H1 (cell line): ENCODE measurements at regions not wholly inside any gene's neighbourhood (a gene's known extent, or its start where the extent isn't known, plus 50 kb on each side); places are given as distances from the start of the nearest gene placed in this dataset.

ENCODE experiments used
- CTCF ChIA-PET: fragments of 300-600 bp; sonication (Branson Sonifier 250); formaldehyde crosslinking; loops from one replicate; lab custom pipeline; 2021; ENCODE audit not compliant: partially characterized antibody; lab: Charles Lee
- POLR2A ChIA-PET: fragments of 300-600 bp; sonication (Branson Sonifier 250); formaldehyde crosslinking; loops from one replicate; lab custom pipeline; 2021; ENCODE audit warnings: inconsistent platforms; ENCODE audit not compliant: partially characterized antibody; lab: Charles Lee
- DNase-seq, 2 experiments: peaks; one replicate each; pipeline versions ENCODE4 v3.0.0 to v3.0.0-alpha.2; 2010 to 2022; ENCODE audit warnings: low spot score in 2 of 2, low read depth in 1 of 2, mixed read lengths in 1 of 2
- FAIRE-seq: peaks from 2 replicates; lab custom pipeline; 2011; peaks lifted over from hg19 to GRCh38; lab: Jason Lieb, UNC
- H2AFZ ChIP-seq: 2 replicates; pipeline ENCODE4 v1.8.1; 2012; ENCODE audit warnings: low read length, inconsistent platforms
- H2AK5ac ChIP-seq: 2 replicates; pipeline ENCODE4 v1.6.1; 2013; ENCODE audit warnings: low read depth, low read length
- H2BK120ac ChIP-seq: replicated peaks from 2 replicates; pipeline ENCODE3; 2013; ENCODE audit warnings: low read depth, low read length, inconsistent platforms
- H2BK12ac ChIP-seq: 2 replicates; pipeline ENCODE4 v1.6.1; 2013; ENCODE audit warnings: low read depth, low read length
- H2BK15ac ChIP-seq: 2 replicates; pipeline ENCODE4 v1.6.1; 2013; ENCODE audit warnings: low read length
- H2BK20ac ChIP-seq: 2 replicates; pipeline ENCODE4 v1.6.1; 2013; ENCODE audit warnings: low read length
- H2BK5ac ChIP-seq: 2 replicates; pipeline ENCODE4 v1.6.1; 2013; ENCODE audit warnings: low read depth, low read length
- H3K14ac ChIP-seq: 2 replicates; pipeline ENCODE4 v1.6.1; 2013; ENCODE audit warnings: inconsistent platforms; ENCODE audit not compliant: insufficient read length
- H3K18ac ChIP-seq: 2 replicates; pipeline ENCODE4 v1.6.1; 2013; ENCODE audit warnings: low read length; ENCODE audit errors: extremely low read depth
- H3K23ac ChIP-seq: 2 replicates; pipeline ENCODE4 v1.6.1; 2013; ENCODE audit warnings: inconsistent platforms; ENCODE audit not compliant: insufficient read length
- H3K23me2 ChIP-seq: 2 replicates; pipeline ENCODE4 v1.6.1; 2013; ENCODE audit warnings: low read depth, low read length
- H3K27ac ChIP-seq: 2 replicates; pipeline ENCODE4 v1.6.1; 2011; ENCODE audit warnings: low read depth, low read length, inconsistent platforms
- H3K27me3 ChIP-seq, 4 experiments: replicated peaks in 1 of 4; 1 replicate in 1 of 4; 2 replicates in 3 of 4; pipeline versions ENCODE4 v1.6.1 to v1.8.1; 2011 to 2013; ENCODE audit warnings: low read length in 3 of 4, mild to moderate bottlenecking in 3 of 4, inconsistent platforms in 2 of 4, mixed read lengths in 2 of 4, moderate library complexity in 1 of 4; ENCODE audit not compliant: control insufficient read depth in 3 of 4, insufficient read depth in 3 of 4; ENCODE audit errors: extremely low read depth in 1 of 4
- H3K36me3 ChIP-seq, 4 experiments: 2 replicates each; pipeline versions ENCODE4 v1.6.1 to v1.8.1; 2011 to 2013; ENCODE audit warnings: mild to moderate bottlenecking in 4 of 4, low read length in 3 of 4, moderate library complexity in 2 of 4, control low read depth in 1 of 4, inconsistent platforms in 1 of 4; ENCODE audit not compliant: insufficient read depth in 4 of 4, control insufficient read depth in 2 of 4
- H3K4ac ChIP-seq: replicated peaks from 2 replicates; pipeline ENCODE3; 2013; ENCODE audit warnings: low read length, low read depth, mixed read lengths, inconsistent platforms; ENCODE audit not compliant: insufficient read length
- H3K4me1 ChIP-seq, 4 experiments: replicated peaks in 1 of 4; 1 replicate in 1 of 4; 2 replicates in 3 of 4; pipeline versions ENCODE4 v1.6.1 to v1.8.1; 2011 to 2013; ENCODE audit warnings: low read length in 3 of 4, inconsistent platforms in 2 of 4, mixed read lengths in 1 of 4; ENCODE audit not compliant: insufficient read depth in 4 of 4, control insufficient read depth in 3 of 4
- H3K4me2 ChIP-seq, 2 experiments: 2 replicates each; pipeline versions ENCODE4 v1.6.1 to v1.8.1; 2011 to 2013; ENCODE audit warnings: low read depth in 2 of 2, low read length in 2 of 2, control low read depth in 1 of 2, inconsistent platforms in 1 of 2, mild to moderate bottlenecking in 1 of 2; ENCODE audit not compliant: insufficient read depth in 1 of 2
- H3K4me3 ChIP-seq, 4 experiments: fragments of 200-600, 300-600 bp in 1 of 4; sonication (generic), shearing (Covaris generic), sonication (Bioruptor Twin) in 1 of 4; 2 replicates each; pipeline versions ENCODE4 v1.5.1 to v1.8.1; 2011 to 2016; ENCODE audit warnings: low read length in 4 of 4, low read depth in 3 of 4, control low read depth in 2 of 4, inconsistent platforms in 2 of 4, mild to moderate bottlenecking in 2 of 4, mixed read lengths in 1 of 4, moderate library complexity in 1 of 4; ENCODE audit not compliant: insufficient read depth in 2 of 4; ENCODE audit errors: extremely low read depth in 1 of 4
- H3K56ac ChIP-seq: replicated peaks from 2 replicates; pipeline ENCODE3; 2013; ENCODE audit warnings: low read depth, mild to moderate bottlenecking, mixed read lengths, low read length, inconsistent platforms; ENCODE audit not compliant: insufficient read length
- H3K79me1 ChIP-seq: 2 replicates; pipeline ENCODE4 v1.6.1; 2013; ENCODE audit warnings: low read depth, low read length, control low read depth
- H3K79me2 ChIP-seq, 2 experiments: 2 replicates each; pipeline versions ENCODE4 v1.6.1 to v1.8.1; 2012 to 2013; ENCODE audit warnings: low read length in 2 of 2, mild to moderate bottlenecking in 2 of 2, inconsistent platforms in 1 of 2; ENCODE audit not compliant: insufficient read depth in 2 of 2, control insufficient read depth in 1 of 2
- H3K9ac ChIP-seq, 4 experiments: replicated peaks in 1 of 4; 1 replicate in 1 of 4; 2 replicates in 3 of 4; pipeline versions ENCODE4 v1.6.1 to v1.8.1; 2011 to 2013; ENCODE audit warnings: low read depth in 3 of 4, low read length in 3 of 4, control low read depth in 2 of 4, mild to moderate bottlenecking in 2 of 4, moderate library complexity in 2 of 4, inconsistent platforms in 1 of 4; ENCODE audit errors: extremely low read depth in 1 of 4
- H3K9me3 ChIP-seq, 2 experiments: 2 replicates each; pipeline versions ENCODE4 v1.6.1 to v1.8.1; 2012 to 2013; ENCODE audit warnings: mild to moderate bottlenecking in 2 of 2, moderate library complexity in 2 of 2, control low read depth in 1 of 2, inconsistent platforms in 1 of 2, low read depth in 1 of 2, low read length in 1 of 2, mixed read lengths in 1 of 2; ENCODE audit not compliant: insufficient read depth in 2 of 2
- H4K20me1 ChIP-seq, 2 experiments: replicated peaks in 1 of 2; 2 replicates each; pipeline versions ENCODE3 to v1.8.1; 2011 to 2013; ENCODE audit warnings: inconsistent platforms in 2 of 2, low read length in 2 of 2, mild to moderate bottlenecking in 1 of 2; ENCODE audit not compliant: insufficient read depth in 2 of 2, control insufficient read depth in 1 of 2
- H4K5ac ChIP-seq: 2 replicates; pipeline ENCODE4 v1.6.1; 2013; ENCODE audit warnings: low read length, low read depth, mixed read lengths, inconsistent platforms; ENCODE audit not compliant: insufficient read length
- H4K8ac ChIP-seq: 2 replicates; pipeline ENCODE4 v1.8.0; 2013; ENCODE audit warnings: mild to moderate bottlenecking, moderate library complexity, low read length, inconsistent platforms; ENCODE audit not compliant: insufficient read depth; ENCODE audit errors: extremely low read depth
- H4K91ac ChIP-seq: replicated peaks from 2 replicates; pipeline ENCODE3; 2013; ENCODE audit warnings: low read length, mixed read lengths, inconsistent platforms; ENCODE audit not compliant: insufficient read length
- ASH2L ChIP-seq: fragments of 200-600, 300-600 bp; sonication (generic); IDR thresholded peaks from one replicate; pipeline ENCODE4 v1.7.1; 2017; ENCODE audit warnings: low read length
- CBX5 ChIP-seq: fragments of 300-800, 300-1000 bp; sonication (generic); IDR thresholded peaks from 2 replicates; pipeline ENCODE4 v1.7.1; 2016; ENCODE audit warnings: antibody characterized with exemption, low read length, low read depth
- CTBP2 ChIP-seq: IDR thresholded peaks from 2 replicates; pipeline ENCODE4 v1.7.0; 2011; ENCODE audit warnings: borderline replicate concordance, mild to moderate bottlenecking, moderate library complexity, mixed read lengths, low read length; ENCODE audit not compliant: insufficient read depth, insufficient read length
- FOSL1 ChIP-seq: IDR thresholded peaks from 2 replicates; pipeline ENCODE4 v1.6.1; 2011; ENCODE audit warnings: mild to moderate bottlenecking, low read depth, low read length, moderate library complexity; ENCODE audit not compliant: insufficient read depth
- GABPA ChIP-seq: IDR thresholded peaks from 2 replicates; pipeline ENCODE4 v1.6.1; 2011; ENCODE audit warnings: mild to moderate bottlenecking, low read length, moderate library complexity, borderline replicate concordance; ENCODE audit not compliant: insufficient read depth
- HDAC2 ChIP-seq, 2 experiments: fragments of 300-600 bp in 1 of 2; sonication (generic) in 1 of 2; IDR thresholded peaks; 2 replicates each; pipeline ENCODE4 v1.6.1; 2011 to 2012; ENCODE audit warnings: low read depth in 2 of 2, low read length in 2 of 2, mild to moderate bottlenecking in 2 of 2, moderate library complexity in 2 of 2, borderline replicate concordance in 1 of 2, inconsistent platforms in 1 of 2
- RAD21 ChIP-seq, 2 experiments: IDR thresholded peaks in 1 of 2; conservative IDR thresholded peaks in 1 of 2; 2 replicates each; pipeline ENCODE4 v1.6.1; 2011; ENCODE audit warnings: low read depth in 2 of 2, low read length in 2 of 2, improper control_type of control experiment in 1 of 2, inconsistent platforms in 1 of 2, mild to moderate bottlenecking in 1 of 2, moderate library complexity in 1 of 2
- RBBP5 ChIP-seq: IDR thresholded peaks from 2 replicates; pipeline ENCODE4 v1.7.1; 2012; ENCODE audit warnings: low read depth, mild to moderate bottlenecking, inconsistent platforms, low read length, moderate library complexity, borderline replicate concordance
- SAP30 ChIP-seq: fragments of 300-600 bp; sonication (generic); IDR thresholded peaks from 2 replicates; pipeline ENCODE4 v1.7.1; 2012; ENCODE audit warnings: low read length, moderate library complexity, mild to moderate bottlenecking, inconsistent platforms; ENCODE audit not compliant: insufficient read depth, insufficient replicate concordance
- SP1 ChIP-seq: IDR thresholded peaks from 2 replicates; pipeline ENCODE4 v1.6.1; 2011; ENCODE audit warnings: low read depth, low read length
- TAF1 ChIP-seq: IDR thresholded peaks from 2 replicates; pipeline ENCODE4 v1.6.1; 2011; ENCODE audit warnings: mild to moderate bottlenecking, low read depth, low read length
- YY1 ChIP-seq: IDR thresholded peaks from 2 replicates; pipeline ENCODE4 v1.6.1; 2011; ENCODE audit warnings: low read depth, mild to moderate bottlenecking, low read length
- WGBS, 2 experiments: shearing (Covaris generic) in 1 of 2; methylation state at CpG; one replicate each; pipeline versions ENCODE4 v1.1.6 to v1.1.7; 2013 to 2015; ENCODE audit warnings: low lambda C conversion rate in 2 of 2, mixed read lengths in 2 of 2, inconsistent platforms in 1 of 2, low coverage in 1 of 2, missing lambda C conversion rate in 1 of 2; ENCODE audit not compliant: insufficient replicate concordance in 2 of 2, insufficient coverage in 1 of 2, insufficient read length in 1 of 2; ENCODE audit errors: extremely low coverage in 1 of 2, missing lambda C conversion rate in 1 of 2; 5-methylcytosine and 5-hydroxymethylcytosine counted together
- TF ChIP-seq, protein P1 (sequence below): IDR thresholded peaks from 2 replicates; pipeline ENCODE4 v1.6.1; 2011; ENCODE audit warnings: low read length, improper control_type of control experiment

DNA sequence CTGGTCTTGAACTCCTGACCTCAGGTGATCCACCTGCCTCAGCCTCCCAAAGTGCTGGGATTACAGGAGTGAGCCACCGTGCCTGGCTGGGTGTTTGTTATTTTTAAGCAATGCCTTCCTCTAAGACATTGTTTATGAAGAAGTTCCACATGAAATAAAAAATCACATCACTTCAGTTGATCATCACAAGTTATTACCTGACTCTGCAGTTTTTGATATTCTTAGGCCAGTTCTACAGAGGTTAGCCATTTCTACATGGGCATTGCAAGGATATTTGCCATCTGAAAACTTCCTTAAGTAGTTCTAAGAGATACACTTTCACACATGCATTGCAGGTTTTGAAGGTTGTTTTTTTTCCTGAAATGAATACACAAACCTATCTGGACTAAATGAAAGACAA is 82.1 kb downstream of the PYDC2 start:
- Histone ChIP-seq H3K4me3 (no peak overlapping the region), H3K56ac (no peak overlapping the region), H3K14ac (no peak overlapping the region), H2BK12ac (no peak overlapping the region), H2BK20ac (no peak overlapping the region), H2AK5ac (no peak overlapping the region), H2BK5ac (no peak overlapping the region), H4K8ac (no peak overlapping the region), H2AFZ (no peak overlapping the region), H4K91ac (no peak overlapping the region), H3K4me2 (no peak overlapping the region), H3K23me2 (no peaks in the 10 kb centered on the region), H3K4ac (no peak overlapping the region), H3K27ac (no peak overlapping the region), H3K9ac (no peak overlapping the region), H2BK15ac (no peak overlapping the region), H2BK120ac (no peak overlapping the region), H3K18ac (no peak overlapping the region), H3K79me1 (no peaks in the 10 kb centered on the region), H3K79me2 (no peaks in the 10 kb centered on the region), H4K5ac (no peak overlapping the region), H3K23ac (no peak overlapping the region), H4K20me1 (no peaks in the 10 kb centered on the region), H3K27me3 (no peaks in the 10 kb centered on the region), H3K36me3 (no peaks in the 10 kb centered on the region), H3K4me1 (no peaks in the 10 kb centered on the region), H3K9me3 (no peaks in the 10 kb centered on the region; a peak in 1 of 4 replicates)
- DNase-seq (no peak), FAIRE-seq (no peak)
- CTCF ChIA-PET: no interaction called here
- WGBS, 2 experiments: 100% methylated on average over 1 of the region's 1 CpG; no CpG with 5 or more reads in 1 of the 2 experiments
- POLR2A ChIA-PET: no interaction called here
- TF ChIP-seq HDAC2 (IDR thresholded peaks at IDR 0.05; ENCODE audit: borderline replicate concordance in 1 of 2, low read depth in 2 of 2, low read length in 2 of 2) (no peak), RBBP5 (no peak), CBX5 (no peak), FOSL1 (no peak), GABPA (no peak), SP1 (no peak), YY1 (no peak), SAP30 (no peak), RAD21 (IDR thresholded peaks at IDR 0.05 in 1 of 2, conservative IDR thresholded peaks at IDR 0.05 in 1 of 2; ENCODE audit: low read depth in 2 of 2, low read length in 2 of 2) (no peak), CTBP2 (no peak), ASH2L (no peak), TAF1 (no peak)
- TF ChIP-seq, protein P1, sequence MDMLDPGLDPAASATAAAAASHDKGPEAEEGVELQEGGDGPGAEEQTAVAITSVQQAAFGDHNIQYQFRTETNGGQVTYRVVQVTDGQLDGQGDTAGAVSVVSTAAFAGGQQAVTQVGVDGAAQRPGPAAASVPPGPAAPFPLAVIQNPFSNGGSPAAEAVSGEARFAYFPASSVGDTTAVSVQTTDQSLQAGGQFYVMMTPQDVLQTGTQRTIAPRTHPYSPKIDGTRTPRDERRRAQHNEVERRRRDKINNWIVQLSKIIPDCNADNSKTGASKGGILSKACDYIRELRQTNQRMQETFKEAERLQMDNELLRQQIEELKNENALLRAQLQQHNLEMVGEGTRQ: no peak
